ENCODE measurements at regions not wholly inside any gene's neighbourhood (a gene's known extent, or its start where the extent isn't known, plus 50 kb on each side); places are given as distances from the start of the nearest gene placed in this dataset.

DNA sequence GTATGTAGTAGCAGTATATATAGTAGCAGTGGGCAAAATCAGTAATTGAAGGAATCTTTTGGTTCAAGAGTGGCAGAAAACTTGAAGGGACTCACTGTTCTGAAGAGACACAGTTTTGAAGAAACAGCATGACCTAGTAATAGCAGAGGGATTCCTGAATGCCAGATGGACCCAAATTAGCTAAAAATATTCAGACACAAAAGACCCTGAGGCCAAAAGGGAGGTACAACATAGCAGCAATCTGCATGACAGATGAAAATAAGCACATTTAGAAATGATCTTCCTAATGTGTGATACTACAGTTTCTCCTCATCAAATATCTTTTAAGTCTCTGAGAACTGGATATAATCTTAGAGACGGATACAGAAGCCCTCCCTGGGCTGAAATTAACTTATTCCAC is 536.6 kb downstream of the PPARGC1A start:
- no peak for TF ChIP-seq EP300 (IDR thresholded peaks at IDR 0.05)
- TF ChIP-seq, protein P1, sequence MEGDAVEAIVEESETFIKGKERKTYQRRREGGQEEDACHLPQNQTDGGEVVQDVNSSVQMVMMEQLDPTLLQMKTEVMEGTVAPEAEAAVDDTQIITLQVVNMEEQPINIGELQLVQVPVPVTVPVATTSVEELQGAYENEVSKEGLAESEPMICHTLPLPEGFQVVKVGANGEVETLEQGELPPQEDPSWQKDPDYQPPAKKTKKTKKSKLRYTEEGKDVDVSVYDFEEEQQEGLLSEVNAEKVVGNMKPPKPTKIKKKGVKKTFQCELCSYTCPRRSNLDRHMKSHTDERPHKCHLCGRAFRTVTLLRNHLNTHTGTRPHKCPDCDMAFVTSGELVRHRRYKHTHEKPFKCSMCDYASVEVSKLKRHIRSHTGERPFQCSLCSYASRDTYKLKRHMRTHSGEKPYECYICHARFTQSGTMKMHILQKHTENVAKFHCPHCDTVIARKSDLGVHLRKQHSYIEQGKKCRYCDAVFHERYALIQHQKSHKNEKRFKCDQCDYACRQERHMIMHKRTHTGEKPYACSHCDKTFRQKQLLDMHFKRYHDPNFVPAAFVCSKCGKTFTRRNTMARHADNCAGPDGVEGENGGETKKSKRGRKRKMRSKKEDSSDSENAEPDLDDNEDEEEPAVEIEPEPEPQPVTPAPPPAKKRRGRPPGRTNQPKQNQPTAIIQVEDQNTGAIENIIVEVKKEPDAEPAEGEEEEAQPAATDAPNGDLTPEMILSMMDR (IDR thresholded peaks at IDR 0.05) = no peak

Measured in esophagus muscularis mucosa (tissue), 3 donors.